HepG2 (cell line): ENCODE measurements at regions not wholly inside any gene's neighbourhood (a gene's known extent, or its start where the extent isn't known, plus 50 kb on each side); places are given as distances from the start of the nearest gene placed in this dataset.

Experiments
- ATAC-seq: fragments of 200-7000 bp; cut with Tn5 transposase; 3 replicates; pipeline ENCODE4 v1.9.1; 2020; ENCODE audit warnings: mild to moderate bottlenecking, moderate library complexity
- BruUV-seq: library from RNA; stranded (reverse); fragments of 400-500 nt; replicated peaks from 2 replicates; lab custom pipeline; 2021; lab: Mats Ljungman, UMichigan
- CTCF ChIA-PET: fragments of 300-600 bp; formaldehyde crosslinking; extraction: SDS; loops from one replicate; lab custom pipeline; 2021; ENCODE audit warnings: low total read pairs, inconsistent platforms, low intra/inter-chr PET ratio; lab: Yijun Ruan, JAX
- POLR2A ChIA-PET: fragments of 350-600 bp; sonication (Branson Sonifier 250); formaldehyde crosslinking; loops from one replicate; lab custom pipeline; 2020; ENCODE audit warnings: antibody characterized with exemption, inconsistent platforms; lab: Yijun Ruan, JAX
- DNase-seq: peaks from one replicate; pipeline ENCODE4 v3.0.0-alpha.2; 2015; ENCODE audit warnings: low spot score
- FAIRE-seq: peaks from 3 replicates; lab custom pipeline; 2011; peaks lifted over from hg19 to GRCh38; lab: Jason Lieb, UNC
- H2AFZ ChIP-seq: one replicate; pipeline ENCODE4 v1.6.1; 2011; ENCODE audit warnings: low read length, inconsistent platforms
- H3K27ac ChIP-seq: fragments of 300-600 bp; 3 replicates; pipeline ENCODE4 v1.8.0; 2011; ENCODE audit warnings: mixed run types, mild to moderate bottlenecking, mixed read lengths, low read length, inconsistent platforms; ENCODE audit not compliant: insufficient read depth; ENCODE audit errors: extremely low read length
- H3K27me3 ChIP-seq, 2 experiments: fragments of 200-600 bp in 1 of 2; 2 replicates in 1 of 2; 3 replicates in 1 of 2; pipeline versions ENCODE4 v1.6.0 to v1.8.0; 2011; ENCODE audit warnings: low read length in 2 of 2, mild to moderate bottlenecking in 2 of 2, moderate library complexity in 2 of 2, inconsistent platforms in 1 of 2; ENCODE audit not compliant: insufficient read depth in 2 of 2, control insufficient read depth in 1 of 2
- H3K36me3 ChIP-seq, 2 experiments: fragments of 200-600 bp in 1 of 2; replicated peaks in 1 of 2; 2 replicates in 1 of 2; 3 replicates in 1 of 2; pipeline versions ENCODE4 v1.5.1 to v1.8.0; 2011; ENCODE audit warnings: low read length in 2 of 2, inconsistent platforms in 1 of 2; ENCODE audit not compliant: insufficient read depth in 2 of 2, control insufficient read depth in 1 of 2
- H3K4me1 ChIP-seq: 2 replicates; pipeline ENCODE4 v1.5.1; 2012; ENCODE audit warnings: low read length, inconsistent platforms; ENCODE audit not compliant: insufficient read depth
- H3K4me2 ChIP-seq: 2 replicates; pipeline ENCODE4 v1.6.0; 2011; ENCODE audit warnings: low read depth, low read length, inconsistent platforms
- H3K4me3 ChIP-seq, 3 experiments: fragments of 200-600 bp in 1 of 3; sonication (generic), shearing (Covaris generic) in 1 of 3; replicated peaks in 1 of 3; 2 replicates each; pipeline ENCODE4 v1.5.1; 2011 to 2016; ENCODE audit warnings: low read length in 3 of 3, inconsistent platforms in 2 of 3, low read depth in 2 of 3, mild to moderate bottlenecking in 2 of 3, control low read depth in 1 of 3, mixed read lengths in 1 of 3; ENCODE audit not compliant: insufficient read depth in 1 of 3
- H3K79me2 ChIP-seq: one replicate; pipeline ENCODE4 v1.6.1; 2011; ENCODE audit warnings: low read length, inconsistent platforms; ENCODE audit not compliant: insufficient read depth
- H3K9ac ChIP-seq: 2 replicates; pipeline ENCODE4 v1.6.0; 2011; ENCODE audit warnings: mild to moderate bottlenecking, low read depth, low read length, inconsistent platforms; ENCODE audit not compliant: insufficient read depth
- H3K9me3 ChIP-seq: 2 replicates; pipeline ENCODE4 v1.5.1; 2012; ENCODE audit warnings: mild to moderate bottlenecking, low read length
- H4K20me1 ChIP-seq: 2 replicates; pipeline ENCODE4 v1.6.0; 2011; ENCODE audit warnings: inconsistent platforms, mild to moderate bottlenecking, low read length, moderate library complexity; ENCODE audit not compliant: insufficient read depth
- CHD4 ChIP-seq: fragments of 200-600 bp; sonication (generic); IDR thresholded peaks from 2 replicates; pipeline ENCODE4 v1.7.0; 2017; ENCODE audit warnings: mild to moderate bottlenecking, low read length, borderline replicate concordance
- GATAD1 ChIP-seq: IDR thresholded peaks from 2 replicates; pipeline ENCODE4 v1.6.1; 2016; ENCODE audit warnings: missing genetic modification reagents, missing compliant biosample characterization
- GLI4 ChIP-seq: sonication (generic); formaldehyde crosslinking; IDR thresholded peaks from 2 replicates; pipeline ENCODE4 v1.5.1; 2020; ENCODE audit warnings: missing genetic modification reagents, mild to moderate bottlenecking, moderate library complexity, borderline replicate concordance
- IRF2 ChIP-seq: IDR thresholded peaks from 2 replicates; pipeline ENCODE4 v1.6.1; 2018; ENCODE audit warnings: missing genetic modification reagents, missing compliant biosample characterization
- SP1 ChIP-seq, 2 experiments: fragments of 450-650 bp in 1 of 2; sonication (generic) in 1 of 2; formaldehyde crosslinking in 1 of 2; IDR thresholded peaks; 2 replicates each; pipeline versions ENCODE4 v1.4.0 to v1.6.1; 2016 to 2020; ENCODE audit warnings: missing genetic modification reagents in 1 of 2
- TGIF2 ChIP-seq: IDR thresholded peaks from 2 replicates; pipeline ENCODE4 v1.6.1; 2016; ENCODE audit warnings: control low read depth, missing compliant biosample characterization
- TOPORS ChIP-seq: sonication (generic); formaldehyde crosslinking; IDR thresholded peaks from 2 replicates; pipeline ENCODE4 v1.8.0; 2023; ENCODE audit warnings: mild to moderate bottlenecking, missing genetic modification reagents
- ZFP37 ChIP-seq: sonication (generic); formaldehyde crosslinking; IDR thresholded peaks from 2 replicates; pipeline ENCODE4 v1.4.0; 2020; ENCODE audit warnings: missing genetic modification reagents, borderline replicate concordance
- ZFP82 ChIP-seq: sonication (generic); formaldehyde crosslinking; IDR thresholded peaks from 2 replicates; pipeline ENCODE4 v1.5.1; 2020; ENCODE audit warnings: mild to moderate bottlenecking, missing genetic modification reagents, borderline replicate concordance
- ZFY ChIP-seq: sonication (generic); formaldehyde crosslinking; IDR thresholded peaks from 2 replicates; pipeline ENCODE4 v1.4.0; 2020; ENCODE audit warnings: missing genetic modification reagents
- ZNF101 ChIP-seq: sonication (generic); formaldehyde crosslinking; IDR thresholded peaks from 2 replicates; pipeline ENCODE4 v1.4.0; 2020; ENCODE audit warnings: mild to moderate bottlenecking, low read depth, missing genetic modification reagents, borderline replicate concordance
- ZNF263 ChIP-seq: sonication (generic); formaldehyde crosslinking; IDR thresholded peaks from 2 replicates; pipeline ENCODE4 v1.4.0; 2020; ENCODE audit warnings: missing genetic modification reagents
- ZNF282 ChIP-seq: fragments of 450-650 bp; IDR thresholded peaks from 2 replicates; pipeline ENCODE4 v1.6.1; 2018; ENCODE audit not compliant: partially characterized antibody
- ZNF510 ChIP-seq: sonication (generic); formaldehyde crosslinking; IDR thresholded peaks from 2 replicates; pipeline ENCODE4 v1.4.0; 2020; ENCODE audit warnings: low read depth, mild to moderate bottlenecking, missing genetic modification reagents
- ZNF577 ChIP-seq: sonication (generic); formaldehyde crosslinking; IDR thresholded peaks from 2 replicates; pipeline ENCODE4 v1.4.0; 2020; ENCODE audit warnings: mild to moderate bottlenecking, low read depth, missing genetic modification reagents, borderline replicate concordance
- WGBS: methylation state at CpG from one replicate; pipeline ENCODE4 v1.1.6; 2017; ENCODE audit warnings: low lambda C conversion rate; 5-methylcytosine and 5-hydroxymethylcytosine counted together
- in situ Hi-C: cut with HindIII; loops from 2 replicates; pipeline ENCODE4 v1.10.0; 2017; ENCODE audit warnings: low pct_unique_long_range_greater_than_20kb; ENCODE audit not compliant: extremely low pct_ligation_motif_present
- intact Hi-C: fragments of 100-400 bp; cut with micrococcal nuclease; formaldehyde crosslinking; loops from one replicate; pipeline ENCODE4 v1.10.0; 2022; ENCODE audit not compliant: unreplicated experiment
- TF ChIP-seq, protein P1 (sequence below): sonication (generic); formaldehyde crosslinking; IDR thresholded peaks from 2 replicates; pipeline ENCODE4 v1.4.0; 2020; ENCODE audit warnings: missing genetic modification reagents
- TF ChIP-seq, protein P2 (sequence below): IDR thresholded peaks from 2 replicates; pipeline ENCODE4 v1.6.1; 2016; ENCODE audit warnings: low read depth

DNA sequence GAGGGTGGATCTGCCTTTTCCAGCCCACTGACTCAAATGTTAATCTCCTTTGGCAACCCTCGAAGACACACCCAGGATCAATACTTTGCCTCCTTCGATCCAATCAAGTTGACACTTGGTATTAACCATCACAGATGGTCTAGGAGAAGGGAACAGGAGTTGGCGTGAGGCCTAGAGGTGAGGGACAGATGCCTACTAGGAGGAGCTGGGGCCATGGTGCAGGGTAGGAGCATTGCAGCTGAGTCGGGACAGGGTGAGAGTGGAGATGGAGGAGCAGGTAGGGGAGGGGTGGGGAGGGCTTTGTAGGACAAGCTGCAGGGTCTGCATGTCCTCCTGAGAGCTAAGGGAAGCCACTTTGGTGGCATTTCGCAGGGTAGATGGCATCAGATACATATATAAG lies 140.0 kb downstream of the VAPA start:
- ATAC-seq (no peak), FAIRE-seq (no peak), DNase-seq (no peak)
- Histone ChIP-seq H3K27me3 (0 out of 5 replicates have a peak, but pooled peaks cover 0 to 7% of the 10 kb centered on the region in 2 experiments), H4K20me1 (no peaks in the 10 kb centered on the region), H3K27ac (no peak overlapping the region), H3K79me2 (no peaks in the 10 kb centered on the region), H3K9ac (no peak overlapping the region), H3K4me1 (no peaks in the 10 kb centered on the region), H2AFZ (no peak overlapping the region), H3K4me3 (no peak overlapping the region), H3K9me3 (no peaks in the 10 kb centered on the region), H3K4me2 (no peak overlapping the region), H3K36me3 (no peaks in the 10 kb centered on the region)
- 43% methylated on average over 5 of the region's 5 CpGs for WGBS
- no peak for TF ChIP-seq ZNF263 (CRISPR knock-in tag)
- TF ChIP-seq TGIF2, result no peak
- intact Hi-C loops, result no loop called here
- in situ Hi-C loops, result no loop called here
- no TSS peak for BruUV-seq
- CTCF ChIA-PET, result no interaction called here
- POLR2A ChIA-PET, result no interaction called here

DNA sequence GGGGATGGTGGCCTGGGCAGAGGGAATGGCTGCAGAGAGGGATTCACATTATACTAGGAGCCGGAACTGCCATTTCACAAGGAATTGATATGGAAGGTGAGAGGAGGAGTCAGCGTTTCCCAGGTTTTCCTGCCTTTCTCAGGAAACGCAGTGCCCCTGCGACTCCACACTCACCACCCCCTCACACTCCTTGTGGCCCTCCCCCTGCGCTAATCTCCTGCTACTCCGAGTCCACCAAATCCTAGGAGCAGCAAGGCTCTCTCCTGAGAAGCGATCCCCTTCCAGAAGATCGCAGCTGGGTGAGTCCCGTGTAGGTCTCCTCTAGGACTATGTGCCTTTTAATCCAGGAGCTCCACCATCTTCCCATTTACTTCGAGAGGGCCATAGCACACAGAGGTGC lies 140.6 kb downstream of the VAPA start:
- no peak overlapping the region for H3K4me3 ChIP-seq
- no peak overlapping the region for H3K27ac ChIP-seq
- no peaks in the 10 kb centered on the region for H3K9me3 ChIP-seq
- in situ Hi-C loops (no loop called here), intact Hi-C loops (no loop called here)
- FAIRE-seq (no peak), ATAC-seq (no peak), DNase-seq (no peak)
- H3K9ac ChIP-seq, result no peak overlapping the region
- H3K27me3 ChIP-seq, result 0 out of 5 replicates have a peak, but pooled peaks cover 0 to 7% of the 10 kb centered on the region in 2 experiments
- H3K36me3 ChIP-seq, result no peaks in the 10 kb centered on the region
- ChIA-PET CTCF (no interaction called here), POLR2A (no interaction called here)
- H4K20me1 ChIP-seq, result no peaks in the 10 kb centered on the region
- no peaks in the 10 kb centered on the region for H3K79me2 ChIP-seq
- H2AFZ ChIP-seq, result no peak overlapping the region
- TF ChIP-seq, protein P1, sequence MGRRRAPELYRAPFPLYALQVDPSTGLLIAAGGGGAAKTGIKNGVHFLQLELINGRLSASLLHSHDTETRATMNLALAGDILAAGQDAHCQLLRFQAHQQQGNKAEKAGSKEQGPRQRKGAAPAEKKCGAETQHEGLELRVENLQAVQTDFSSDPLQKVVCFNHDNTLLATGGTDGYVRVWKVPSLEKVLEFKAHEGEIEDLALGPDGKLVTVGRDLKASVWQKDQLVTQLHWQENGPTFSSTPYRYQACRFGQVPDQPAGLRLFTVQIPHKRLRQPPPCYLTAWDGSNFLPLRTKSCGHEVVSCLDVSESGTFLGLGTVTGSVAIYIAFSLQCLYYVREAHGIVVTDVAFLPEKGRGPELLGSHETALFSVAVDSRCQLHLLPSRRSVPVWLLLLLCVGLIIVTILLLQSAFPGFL (CRISPR knock-in tag), result no peak
- TF ChIP-seq ZNF101, result no peak
- TF ChIP-seq ZNF282, result no peak
- TF ChIP-seq ZFP82 (CRISPR knock-in tag), result no peak
- no peak for TF ChIP-seq GATAD1 (CRISPR knock-in tag)
- no peak for TF ChIP-seq IRF2
- TF ChIP-seq SP1 (IDR thresholded peaks at IDR 0.05), result no peak
- TF ChIP-seq SP1 (CRISPR knock-in tag; IDR thresholded peaks at IDR 0.05), result no peak
- TF ChIP-seq, protein P2, sequence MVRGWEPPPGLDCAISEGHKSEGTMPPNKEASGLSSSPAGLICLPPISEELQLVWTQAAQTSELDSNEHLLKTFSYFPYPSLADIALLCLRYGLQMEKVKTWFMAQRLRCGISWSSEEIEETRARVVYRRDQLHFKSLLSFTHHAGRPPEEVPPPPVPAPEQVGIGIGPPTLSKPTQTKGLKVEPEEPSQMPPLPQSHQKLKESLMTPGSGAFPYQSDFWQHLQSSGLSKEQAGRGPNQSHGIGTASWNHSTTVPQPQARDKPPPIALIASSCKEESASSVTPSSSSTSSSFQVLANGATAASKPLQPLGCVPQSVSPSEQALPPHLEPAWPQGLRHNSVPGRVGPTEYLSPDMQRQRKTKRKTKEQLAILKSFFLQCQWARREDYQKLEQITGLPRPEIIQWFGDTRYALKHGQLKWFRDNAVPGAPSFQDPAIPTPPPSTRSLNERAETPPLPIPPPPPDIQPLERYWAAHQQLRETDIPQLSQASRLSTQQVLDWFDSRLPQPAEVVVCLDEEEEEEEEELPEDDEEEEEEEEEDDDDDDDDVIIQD (CRISPR knock-in tag), result no peak
- no peak for TF ChIP-seq TOPORS
- no peak for TF ChIP-seq ZFY
- TF ChIP-seq GLI4 (CRISPR knock-in tag), result no peak
- no peak for TF ChIP-seq ZNF510
- TF ChIP-seq CHD4, result no peak
- TF ChIP-seq ZNF577 (CRISPR knock-in tag), result no peak
- TF ChIP-seq ZFP37 (CRISPR knock-in tag), result no peak
- no peaks in the 10 kb centered on the region for H3K4me1 ChIP-seq
- no TSS peak for BruUV-seq
- 68% methylated on average over 9 of the region's 10 CpGs for WGBS
- no peak overlapping the region for H3K4me2 ChIP-seq
